ENCODE measurements at regions not wholly inside any gene's neighbourhood (a gene's known extent, or its start where the extent isn't known, plus 50 kb on each side); places are given as distances from the start of the nearest gene placed in this dataset.

GRCh38 chr7:24200407-24200966 lies 83.5 kb upstream of the NPY start:
- TF ChIP-seq POLR2A (IDR thresholded peaks at IDR 0.05), result no peak
- TF ChIP-seq, protein P1, sequence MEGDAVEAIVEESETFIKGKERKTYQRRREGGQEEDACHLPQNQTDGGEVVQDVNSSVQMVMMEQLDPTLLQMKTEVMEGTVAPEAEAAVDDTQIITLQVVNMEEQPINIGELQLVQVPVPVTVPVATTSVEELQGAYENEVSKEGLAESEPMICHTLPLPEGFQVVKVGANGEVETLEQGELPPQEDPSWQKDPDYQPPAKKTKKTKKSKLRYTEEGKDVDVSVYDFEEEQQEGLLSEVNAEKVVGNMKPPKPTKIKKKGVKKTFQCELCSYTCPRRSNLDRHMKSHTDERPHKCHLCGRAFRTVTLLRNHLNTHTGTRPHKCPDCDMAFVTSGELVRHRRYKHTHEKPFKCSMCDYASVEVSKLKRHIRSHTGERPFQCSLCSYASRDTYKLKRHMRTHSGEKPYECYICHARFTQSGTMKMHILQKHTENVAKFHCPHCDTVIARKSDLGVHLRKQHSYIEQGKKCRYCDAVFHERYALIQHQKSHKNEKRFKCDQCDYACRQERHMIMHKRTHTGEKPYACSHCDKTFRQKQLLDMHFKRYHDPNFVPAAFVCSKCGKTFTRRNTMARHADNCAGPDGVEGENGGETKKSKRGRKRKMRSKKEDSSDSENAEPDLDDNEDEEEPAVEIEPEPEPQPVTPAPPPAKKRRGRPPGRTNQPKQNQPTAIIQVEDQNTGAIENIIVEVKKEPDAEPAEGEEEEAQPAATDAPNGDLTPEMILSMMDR (IDR thresholded peaks at IDR 0.05), result no peak
